HUES6 (cell line): ENCODE measurements at regions not wholly inside any gene's neighbourhood (a gene's known extent, or its start where the extent isn't known, plus 50 kb on each side); places are given as distances from the start of the nearest gene placed in this dataset.

Source experiments
- H3K27ac ChIP-seq: 2 replicates; pipeline ENCODE4 v1.7.0; 2013; ENCODE audit warnings: low read depth, mild to moderate bottlenecking, low read length, inconsistent platforms
- H3K27me3 ChIP-seq: 2 replicates; pipeline ENCODE4 v1.6.1; 2013; ENCODE audit warnings: low read length; ENCODE audit not compliant: control insufficient read depth, insufficient read depth
- H3K36me3 ChIP-seq: 2 replicates; pipeline ENCODE4 v1.6.1; 2013; ENCODE audit warnings: low read length; ENCODE audit not compliant: control insufficient read depth, insufficient read depth
- H3K4me1 ChIP-seq: 2 replicates; pipeline ENCODE4 v1.6.1; 2013; ENCODE audit warnings: low read length; ENCODE audit not compliant: control insufficient read depth, insufficient read depth
- H3K4me3 ChIP-seq: 2 replicates; pipeline ENCODE4 v1.5.1; 2013; ENCODE audit warnings: low read depth, low read length
- H3K9ac ChIP-seq: one replicate; pipeline ENCODE4 v1.6.1; 2013; ENCODE audit warnings: mild to moderate bottlenecking, low read length
- H3K9me3 ChIP-seq: 2 replicates; pipeline ENCODE4 v1.6.1; 2013; ENCODE audit warnings: low read depth, low read length; ENCODE audit not compliant: control insufficient read depth, insufficient read depth

DNA sequence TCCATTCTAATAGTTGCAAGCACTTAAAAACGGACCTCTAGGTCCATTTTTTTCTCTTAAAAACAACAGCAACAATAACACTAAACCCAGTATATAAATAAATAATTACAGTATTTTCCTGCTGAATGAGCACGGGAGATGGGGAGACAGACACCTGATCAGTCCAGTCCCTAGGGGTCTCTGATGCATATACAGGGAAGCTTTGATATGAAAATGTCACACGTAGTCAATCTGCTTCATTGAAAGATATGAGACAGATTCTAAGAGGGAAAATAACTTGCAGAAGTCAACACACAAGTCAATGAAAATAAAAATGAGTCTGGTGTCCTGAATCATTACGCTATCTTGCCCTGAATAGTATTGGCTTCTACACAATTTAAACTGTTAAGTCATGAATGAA lies 523.3 kb upstream of the SLC8A1 start:
- Histone ChIP-seq H3K9me3 (no peaks in the 10 kb centered on the region), H3K27ac (no peak overlapping the region), H3K4me1 (no peaks in the 10 kb centered on the region), H3K9ac (no peak overlapping the region), H3K36me3 (no peaks in the 10 kb centered on the region), H3K4me3 (no peak overlapping the region), H3K27me3 (no peaks in the 10 kb centered on the region)

DNA sequence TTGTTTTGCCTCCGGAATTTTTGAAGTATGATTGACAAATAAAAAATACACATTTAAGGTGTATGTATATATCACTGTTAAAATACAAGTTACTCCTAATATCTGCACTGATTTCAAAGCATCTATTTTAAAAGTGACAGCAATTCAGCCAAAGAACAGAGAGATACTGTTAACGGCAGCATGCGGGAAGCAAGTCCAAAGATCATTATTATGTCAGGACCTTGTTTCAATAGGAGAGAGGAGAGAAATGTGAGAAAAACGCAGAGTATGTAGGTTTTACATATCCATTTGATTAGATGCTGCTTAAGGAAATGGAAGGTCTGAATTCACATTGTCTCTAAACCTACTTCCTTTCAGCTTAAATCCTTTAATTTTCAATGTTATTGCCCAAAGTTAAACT lies 545.5 kb upstream of the SLC8A1 start:
- Histone ChIP-seq H3K9ac (no peak overlapping the region), H3K9me3 (no peaks in the 10 kb centered on the region), H3K36me3 (no peaks in the 10 kb centered on the region), H3K27ac (no peak overlapping the region), H3K4me1 (0 out of 2 replicates have a peak, but pooled peaks cover 4% of the 10 kb centered on the region), H3K4me3 (no peak overlapping the region), H3K27me3 (no peaks in the 10 kb centered on the region)

DNA sequence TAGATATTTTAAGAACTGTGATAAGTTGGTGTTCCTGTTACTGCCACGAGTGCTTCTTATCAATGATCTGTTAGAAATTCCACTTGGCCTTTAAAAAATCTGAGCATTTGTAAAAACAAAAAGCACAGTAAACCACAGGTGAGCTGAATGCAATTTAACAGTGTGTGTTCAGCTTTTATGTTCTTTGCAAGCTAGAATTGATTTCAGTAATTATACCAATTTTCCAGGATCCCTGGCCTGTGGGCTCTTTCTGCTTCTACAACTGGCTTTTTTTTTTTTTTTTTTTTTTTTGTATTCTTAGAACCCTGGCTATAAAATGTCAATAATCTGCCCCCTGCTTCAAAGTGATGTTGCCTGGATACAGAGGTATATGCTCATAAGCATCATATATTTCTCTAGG lies 548.5 kb upstream of the SLC8A1 start:
- Histone ChIP-seq H3K27ac (no peak overlapping the region), H3K4me1 (0 out of 2 replicates have a peak, but pooled peaks cover 4% of the 10 kb centered on the region), H3K4me3 (no peak overlapping the region)

DNA sequence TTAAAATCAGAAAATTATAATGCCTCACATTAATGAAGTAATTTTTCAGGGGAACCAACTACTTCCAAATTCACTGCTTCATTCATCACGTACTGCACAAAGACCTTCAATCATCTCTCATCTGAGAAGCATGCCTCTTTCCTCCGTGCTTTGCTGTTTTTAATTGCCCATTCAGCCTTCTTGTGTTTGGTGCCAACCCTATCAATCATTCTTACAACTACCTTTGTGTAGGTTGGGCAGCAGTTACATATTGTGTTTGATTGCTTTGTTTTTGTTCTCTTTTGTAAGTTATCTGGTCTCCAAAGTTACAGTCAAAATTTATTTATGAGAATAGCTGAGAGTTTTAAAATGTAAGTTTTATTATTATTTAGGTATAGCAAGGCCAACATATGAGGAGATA lies 549.0 kb upstream of the SLC8A1 start:
- Histone ChIP-seq H3K27me3 (no peaks in the 10 kb centered on the region), H3K4me3 (no peak overlapping the region), H3K9ac (no peak overlapping the region), H3K9me3 (0 out of 2 replicates have a peak, but pooled peaks cover 3% of the 10 kb centered on the region), H3K36me3 (no peaks in the 10 kb centered on the region), H3K4me1 (0 out of 2 replicates have a peak, but pooled peaks cover 4% of the 10 kb centered on the region), H3K27ac (no peak overlapping the region)

More for the DNA sequence above, 548.5 kb upstream of the SLC8A1 start:
- H3K9ac ChIP-seq, result no peak overlapping the region
- no peaks in the 10 kb centered on the region for H3K27me3 ChIP-seq
- no peaks in the 10 kb centered on the region for H3K36me3 ChIP-seq
- H3K9me3 ChIP-seq, result 0 out of 2 replicates have a peak, but pooled peaks cover 3% of the 10 kb centered on the region

DNA sequence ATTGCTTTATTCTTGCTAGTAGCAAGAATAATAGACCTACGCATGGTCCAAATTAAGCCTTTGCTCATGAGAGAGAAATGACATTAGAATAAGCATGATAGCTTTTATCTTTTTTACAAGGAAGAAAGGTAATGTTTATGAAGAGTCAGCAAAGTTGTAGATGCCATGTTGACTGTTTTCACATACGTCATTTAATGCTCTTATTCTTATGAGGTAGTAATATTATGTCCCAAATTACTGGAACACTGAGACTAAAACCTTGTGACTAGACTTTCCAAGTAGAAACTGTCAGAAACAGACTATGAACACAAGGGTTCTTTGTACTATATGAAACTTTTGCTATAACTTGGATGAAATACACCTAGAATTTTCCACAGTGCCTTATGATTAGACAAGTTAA lies 552.8 kb upstream of the SLC8A1 start:
- Histone ChIP-seq H3K4me1 (0 out of 2 replicates have a peak, but pooled peaks cover 4% of the 10 kb centered on the region), H3K4me3 (no peak overlapping the region), H3K27me3 (no peaks in the 10 kb centered on the region), H3K9me3 (0 out of 2 replicates have a peak, but pooled peaks cover 3% of the 10 kb centered on the region), H3K27ac (no peak overlapping the region), H3K36me3 (no peaks in the 10 kb centered on the region), H3K9ac (no peak overlapping the region)

DNA sequence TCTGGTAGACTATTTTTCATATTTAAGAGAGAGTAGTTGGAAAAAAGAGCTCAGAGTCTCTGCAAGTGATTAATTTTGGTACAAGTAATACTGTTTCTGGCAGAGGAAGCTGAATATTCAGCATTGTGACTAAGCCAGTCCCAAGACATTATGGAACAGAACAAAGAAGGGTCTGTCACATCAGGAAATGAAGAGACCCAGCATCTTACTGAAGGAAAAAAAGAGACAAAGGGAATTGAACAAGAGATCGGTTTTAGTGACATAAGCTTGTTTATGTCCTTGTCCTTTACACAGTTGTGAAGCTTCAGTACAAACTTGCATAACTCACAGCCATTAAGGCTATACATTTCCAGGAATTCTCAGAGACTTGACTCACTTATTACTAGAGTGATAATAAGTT lies 568.5 kb upstream of the SLC8A1 start:
- Histone ChIP-seq H3K9me3 (no peaks in the 10 kb centered on the region), H3K4me1 (no peaks in the 10 kb centered on the region), H3K27me3 (no peaks in the 10 kb centered on the region), H3K9ac (no peak overlapping the region), H3K36me3 (no peaks in the 10 kb centered on the region), H3K27ac (no peak overlapping the region), H3K4me3 (no peak overlapping the region)

DNA sequence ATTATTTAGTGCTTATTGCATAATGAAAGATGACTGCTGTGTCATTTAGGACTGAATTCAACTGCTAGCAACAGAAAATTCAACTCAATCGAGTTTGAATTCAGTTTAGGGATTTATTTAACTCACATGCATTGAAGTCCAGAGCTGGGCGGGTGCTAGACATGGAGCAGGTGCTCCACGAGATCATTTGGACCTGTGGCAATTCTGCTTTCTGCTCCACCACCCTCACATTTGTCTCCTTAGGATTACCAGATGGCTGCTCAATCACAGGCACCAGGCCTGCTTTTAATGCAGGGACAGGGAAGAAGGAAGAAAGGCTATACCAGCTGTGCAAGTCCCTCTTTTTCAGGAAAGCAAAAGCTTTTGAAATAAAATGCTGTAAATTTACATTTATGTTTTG lies 572.9 kb upstream of the SLC8A1 start:
- H3K36me3 ChIP-seq, result no peaks in the 10 kb centered on the region
- no peaks in the 10 kb centered on the region for H3K4me1 ChIP-seq
- H3K9ac ChIP-seq, result no peak overlapping the region
- no peak overlapping the region for H3K4me3 ChIP-seq
- H3K27me3 ChIP-seq, result no peaks in the 10 kb centered on the region
- no peak overlapping the region for H3K27ac ChIP-seq
- H3K9me3 ChIP-seq, result no peaks in the 10 kb centered on the region

DNA sequence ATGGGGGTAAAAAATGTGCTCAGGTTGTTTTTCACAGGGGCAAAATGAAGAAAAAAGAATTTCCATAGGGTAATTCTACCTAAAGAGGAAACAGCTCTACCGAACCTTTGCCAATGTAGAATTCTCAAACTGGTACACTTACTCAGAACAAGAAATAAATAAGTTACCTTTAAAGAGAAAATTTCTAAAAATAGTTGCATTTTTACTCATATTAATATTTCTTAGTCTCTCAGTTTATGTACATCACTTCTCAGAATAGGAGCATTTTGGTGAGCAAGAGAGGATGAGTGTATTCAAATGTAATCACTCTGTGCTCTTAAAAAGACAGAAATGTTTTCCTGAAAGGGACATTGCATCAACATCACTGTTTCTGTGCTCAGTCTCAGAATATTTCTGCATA lies 574.7 kb upstream of the SLC8A1 start:
- H3K36me3 ChIP-seq, result no peaks in the 10 kb centered on the region
- H3K4me1 ChIP-seq, result no peaks in the 10 kb centered on the region
- no peaks in the 10 kb centered on the region; the same call in 1 of the 2 replicates for H3K9me3 ChIP-seq
- no peaks in the 10 kb centered on the region for H3K27me3 ChIP-seq
- H3K9ac ChIP-seq, result no peak overlapping the region
- H3K27ac ChIP-seq, result no peak overlapping the region
- no peak overlapping the region for H3K4me3 ChIP-seq

DNA sequence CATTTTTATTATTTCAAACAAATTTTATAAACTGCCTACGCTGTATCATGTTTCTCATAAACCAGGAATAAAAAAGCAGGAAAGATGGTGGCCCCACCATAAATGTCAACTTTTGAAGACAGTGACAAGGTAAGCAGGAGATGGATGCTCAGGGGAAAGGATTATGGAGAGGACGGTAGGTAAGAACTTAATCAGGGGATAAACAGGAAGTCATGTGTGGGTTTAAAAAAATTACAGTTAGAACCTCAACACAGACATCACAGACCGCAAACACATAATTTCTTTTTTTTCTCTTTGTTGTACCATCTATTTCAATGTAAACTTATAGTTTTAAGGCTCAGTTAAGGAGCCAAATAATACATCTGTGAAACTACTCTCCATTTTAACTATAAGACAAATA lies 575.2 kb upstream of the SLC8A1 start:
- no peak overlapping the region for H3K4me3 ChIP-seq
- no peaks in the 10 kb centered on the region for H3K4me1 ChIP-seq
- H3K36me3 ChIP-seq, result no peaks in the 10 kb centered on the region
- no peaks in the 10 kb centered on the region; the same call in 1 of the 2 replicates for H3K9me3 ChIP-seq
- H3K27ac ChIP-seq, result no peak overlapping the region
- no peak overlapping the region for H3K9ac ChIP-seq
- H3K27me3 ChIP-seq, result no peaks in the 10 kb centered on the region

DNA sequence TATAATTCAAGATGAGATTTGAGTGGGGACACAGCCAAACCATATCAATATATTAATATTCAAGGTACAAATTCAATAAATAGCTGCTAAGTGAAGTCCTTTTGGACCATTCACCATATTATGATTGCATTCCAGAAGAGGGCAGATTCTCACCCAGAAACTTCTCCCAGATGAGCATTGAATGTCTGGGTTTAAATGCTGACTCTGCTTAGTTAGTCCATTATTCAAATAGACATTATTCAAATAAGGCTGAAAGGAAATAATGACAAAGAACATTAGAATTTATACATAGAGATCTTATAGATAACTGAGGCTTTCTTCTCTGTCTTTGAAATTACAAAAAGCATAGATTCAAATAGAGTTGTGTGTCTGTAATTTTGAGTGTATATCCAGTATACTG lies 579.4 kb upstream of the SLC8A1 start:
- no peaks in the 10 kb centered on the region; the same call in 1 of the 2 replicates for H3K9me3 ChIP-seq
- H3K9ac ChIP-seq, result no peak overlapping the region
- peaks cover 9% of the 10 kb centered on the region for H3K4me1 ChIP-seq
- H3K27me3 ChIP-seq, result no peaks in the 10 kb centered on the region
- no peak overlapping the region for H3K27ac ChIP-seq
- no peak overlapping the region for H3K4me3 ChIP-seq
- no peaks in the 10 kb centered on the region for H3K36me3 ChIP-seq

DNA sequence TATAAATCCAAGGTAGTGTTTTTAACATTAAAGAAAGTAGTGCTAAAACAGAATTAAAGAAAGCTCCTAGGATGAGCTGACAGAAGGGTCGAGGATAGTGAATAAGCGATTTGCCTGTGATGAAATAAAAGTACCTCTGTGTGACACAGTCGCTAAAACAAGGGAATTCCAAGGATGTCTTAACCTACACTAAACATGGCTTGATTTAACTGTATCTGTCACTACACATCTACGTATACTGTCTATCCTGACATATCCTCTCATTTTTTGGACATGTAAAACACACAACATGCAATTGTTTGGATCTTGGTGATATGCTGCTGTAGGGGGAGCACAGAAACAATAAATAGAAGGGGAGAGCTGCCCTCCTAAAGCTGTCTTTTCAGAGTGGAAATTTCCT lies 580.8 kb upstream of the SLC8A1 start:
- Histone ChIP-seq H3K4me3 (no peak overlapping the region), H3K27me3 (no peaks in the 10 kb centered on the region), H3K9ac (no peak overlapping the region), H3K4me1 (peaks cover 9% of the 10 kb centered on the region), H3K36me3 (no peaks in the 10 kb centered on the region), H3K9me3 (no peaks in the 10 kb centered on the region; the same call in 1 of the 2 replicates), H3K27ac (peak overlapping the region; percentile 56; the same call in 1 of the 2 replicates)

DNA sequence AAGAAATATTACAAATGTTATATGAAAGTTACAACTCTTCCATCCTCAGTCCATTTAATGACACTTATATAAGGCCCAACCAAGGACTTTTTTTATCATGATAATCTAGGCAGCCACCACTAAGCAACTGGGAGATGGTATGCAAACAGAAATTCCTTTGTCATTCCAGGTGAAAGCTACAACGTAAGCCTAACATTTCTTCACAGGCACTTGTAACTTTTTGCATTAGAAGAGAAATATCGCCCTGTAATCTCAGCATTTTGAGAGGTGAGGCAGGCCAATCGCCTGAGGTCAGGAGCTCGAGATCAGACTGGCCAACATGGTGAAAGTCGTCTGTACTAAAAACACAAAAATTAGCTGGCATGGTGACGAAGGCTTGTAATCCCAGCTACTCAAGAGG lies 581.2 kb upstream of the SLC8A1 start:
- H3K9ac ChIP-seq, result no peak overlapping the region
- no peaks in the 10 kb centered on the region for H3K36me3 ChIP-seq
- H3K9me3 ChIP-seq, result no peaks in the 10 kb centered on the region; the same call in 1 of the 2 replicates
- H3K27me3 ChIP-seq, result no peaks in the 10 kb centered on the region
- H3K4me3 ChIP-seq, result no peak overlapping the region
- peak overlapping the region; percentile 56; the same call in 1 of the 2 replicates for H3K27ac ChIP-seq
- peaks cover 9% of the 10 kb centered on the region for H3K4me1 ChIP-seq
